DMS 273 (cell line): ENCODE measurements at regions not wholly inside any gene's neighbourhood (a gene's known extent, or its start where the extent isn't known, plus 50 kb on each side); places are given as distances from the start of the nearest gene placed in this dataset.
A peak's percentile ranks its signal among the peaks of the same experiment; 100 is the strongest.
"Not testable (repeated sequence)": the region's sequence is repeated elsewhere in the genome, so short reads cannot be mapped to it uniquely, and the experiment has no call there.

ENCODE experiments used
- DNase-seq: peaks from one replicate; lab custom pipeline; 2025; ENCODE audit not compliant: unreplicated experiment; lab: John Stamatoyannopoulos, UW

DNA sequence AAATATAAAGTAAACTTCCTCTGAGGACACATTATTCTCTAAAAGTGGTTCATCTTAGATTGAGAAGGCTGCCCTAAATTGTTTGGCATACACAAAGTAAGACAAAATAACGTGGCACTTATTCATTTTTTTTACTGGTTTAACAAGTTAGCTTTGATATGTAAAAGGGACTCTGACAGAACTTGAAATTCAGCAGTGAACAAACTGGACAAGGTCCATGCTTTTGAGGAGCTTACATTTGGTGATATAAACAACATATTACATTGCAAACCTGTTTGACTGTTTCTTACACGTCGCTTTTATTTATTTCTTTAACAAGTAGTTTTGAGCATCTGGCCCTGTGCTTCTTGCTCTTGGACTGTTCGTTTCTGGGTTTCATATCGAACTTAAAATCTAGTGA lies 253.1 kb upstream of the POM121L12 start:
- DNase-seq: no peak

DNA sequence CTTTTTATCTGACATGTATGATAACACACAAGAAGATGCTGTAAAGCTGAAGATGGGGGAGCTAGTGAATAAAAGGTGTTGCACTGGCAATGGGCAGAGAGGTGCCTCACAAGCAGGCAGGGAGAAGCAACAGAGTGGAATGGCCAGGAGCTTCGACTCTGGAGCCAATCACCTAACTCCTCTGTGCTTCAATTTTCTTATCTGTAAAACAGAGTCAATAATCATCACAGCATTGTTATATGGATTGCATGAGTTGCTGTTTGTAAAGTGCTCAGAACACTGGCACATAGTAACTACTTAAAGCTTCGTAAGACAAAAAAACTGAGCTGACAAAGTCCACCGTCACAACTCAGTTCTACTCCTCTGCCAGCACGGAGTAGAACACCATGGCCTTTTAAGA lies 254.2 kb upstream of the POM121L12 start:
- DNase-seq: no peak

DNA sequence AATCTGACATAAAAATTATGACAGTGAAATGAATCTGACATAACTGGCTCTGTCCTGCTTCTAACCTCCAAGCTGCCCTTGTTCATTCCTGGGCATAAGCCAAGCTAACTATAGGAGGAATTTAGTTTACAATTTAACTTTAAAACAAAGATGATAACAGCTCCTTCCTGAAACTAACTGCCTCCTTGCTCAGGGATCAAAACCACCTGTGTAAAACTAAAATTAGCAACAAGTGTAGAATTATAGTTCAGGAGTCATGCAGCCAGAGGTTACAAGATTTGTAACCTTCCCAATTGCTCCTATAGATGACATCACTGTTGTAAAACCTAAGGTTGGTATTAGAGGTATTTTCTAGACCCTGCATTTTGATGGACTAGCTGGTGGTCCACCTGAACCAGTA lies 256.4 kb upstream of the POM121L12 start:
- no peak for DNase-seq

DNA sequence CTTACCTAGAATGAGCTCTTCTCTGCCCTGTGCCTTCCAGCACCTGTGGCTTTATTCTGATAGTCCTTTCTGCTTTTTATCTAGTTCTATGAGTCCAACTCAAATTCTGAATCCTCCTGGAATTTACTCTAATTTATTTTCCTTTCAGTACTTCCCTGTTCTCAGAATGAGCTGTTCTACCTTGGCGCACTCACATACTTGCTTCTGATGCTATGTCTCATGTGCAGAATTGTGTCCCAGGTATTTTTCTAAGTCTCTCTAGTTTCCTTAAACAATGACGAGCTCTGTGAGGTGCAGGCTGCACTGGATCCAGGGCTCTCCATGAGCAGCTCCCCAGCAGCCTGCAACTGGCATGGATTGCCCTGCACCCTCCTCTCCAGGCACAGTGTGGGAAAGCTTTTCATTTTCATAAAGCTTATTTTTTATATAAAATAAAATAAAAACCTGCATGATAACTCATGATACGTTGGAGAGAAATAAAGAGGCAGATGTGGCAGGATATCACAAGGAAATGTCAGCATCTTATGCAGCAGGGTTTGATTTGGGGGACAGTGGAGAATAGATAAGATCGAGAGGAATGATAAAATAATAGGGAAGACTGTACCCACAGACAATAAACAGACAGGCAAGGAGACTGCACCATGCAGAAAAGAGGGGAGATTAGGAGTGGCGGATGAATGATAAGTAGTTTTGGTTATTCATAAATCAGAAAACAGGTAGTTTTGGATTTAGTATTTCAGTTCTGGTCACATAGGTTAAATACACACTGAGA lies 258.2 kb upstream of the POM121L12 start:
- no peak for DNase-seq

DNA sequence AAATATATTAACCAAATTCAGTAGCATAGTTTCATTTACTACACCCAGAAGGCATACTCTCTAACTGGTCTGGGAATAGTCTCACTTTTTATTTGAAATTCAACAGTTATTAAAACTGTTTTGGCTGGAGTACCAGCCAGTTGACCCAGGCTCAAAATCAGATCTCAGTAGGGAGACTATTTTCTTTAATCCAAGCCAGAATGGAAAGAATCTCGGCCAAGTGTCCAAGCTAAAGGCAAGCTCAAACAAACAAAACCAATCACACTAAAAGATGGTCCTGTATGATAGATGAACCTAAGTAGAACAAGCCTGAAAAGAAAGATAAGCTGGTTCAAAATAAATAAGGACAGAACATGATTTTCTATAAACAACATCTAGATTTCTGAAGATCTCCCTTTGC lies 259.6 kb upstream of the POM121L12 start:
- no peak for DNase-seq

DNA sequence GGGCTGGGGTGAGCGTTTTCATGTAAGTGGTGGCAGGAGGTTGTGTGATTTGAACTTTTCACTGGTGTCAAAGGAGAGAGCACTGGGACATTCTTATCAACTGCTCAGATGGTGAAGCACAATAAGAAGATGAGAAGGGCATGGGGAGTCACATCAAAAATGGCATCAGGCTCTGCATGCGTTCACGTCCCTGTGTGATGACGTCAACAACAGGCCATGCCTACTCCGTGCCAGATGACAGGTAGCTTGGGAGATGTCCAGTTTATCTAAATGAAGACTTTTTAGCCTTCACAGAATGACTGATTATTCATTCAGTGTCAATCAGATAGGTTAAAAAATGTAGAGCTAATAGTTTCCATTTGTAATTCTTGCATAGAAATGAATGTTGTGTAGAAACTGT lies 264.3 kb upstream of the POM121L12 start:
- no peak for DNase-seq

DNA sequence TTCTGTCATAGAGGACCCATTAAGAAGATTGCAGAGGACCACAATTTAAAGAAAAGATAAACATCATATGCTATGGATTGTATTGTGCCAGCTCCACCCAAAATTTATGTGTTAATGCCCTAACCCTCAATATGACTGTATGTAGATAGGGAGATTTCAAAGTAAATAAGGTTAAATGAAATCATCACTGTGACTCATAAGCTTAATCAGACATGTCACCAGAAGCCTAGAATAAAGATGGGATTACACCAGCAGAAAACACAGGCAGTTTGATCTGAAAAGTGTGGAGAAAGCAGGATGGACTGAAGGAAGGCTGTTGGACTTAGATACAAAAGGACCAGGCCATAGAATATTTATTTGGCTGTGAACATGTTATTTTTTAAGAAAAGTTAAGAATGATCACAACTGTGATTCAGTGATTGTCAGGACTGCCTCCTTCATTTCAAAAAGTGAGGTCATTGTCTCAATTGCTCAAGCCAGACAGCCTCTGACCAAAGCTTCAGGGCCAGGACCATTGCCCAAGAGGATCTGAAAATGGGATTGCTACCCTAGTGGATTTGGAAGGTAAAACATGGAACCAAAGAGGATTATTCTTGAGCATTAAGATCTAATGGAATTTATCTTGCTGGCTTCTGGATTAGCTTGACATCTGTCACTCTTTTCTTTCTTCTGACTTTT lies 270.8 kb upstream of the POM121L12 start:
- no peak for DNase-seq

DNA sequence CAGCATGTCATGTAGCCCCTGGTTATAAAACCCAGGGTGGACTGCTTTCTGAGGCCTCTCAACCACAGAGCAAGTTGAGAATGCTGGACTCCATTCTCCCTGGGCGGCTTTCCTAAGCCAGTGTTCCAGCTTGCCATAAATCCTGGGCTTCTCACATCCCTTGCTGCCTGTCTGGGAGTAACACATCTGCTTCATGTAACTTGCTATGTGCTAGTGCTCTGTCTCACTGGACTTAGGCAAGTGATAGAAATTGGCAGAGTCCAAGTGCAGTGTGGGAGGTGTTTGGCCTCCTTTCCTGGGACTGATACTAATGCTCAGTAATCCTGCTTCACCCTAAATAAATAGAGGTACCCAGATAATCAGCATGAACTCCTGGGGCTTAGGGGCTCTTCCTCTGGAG lies 277.1 kb upstream of the POM121L12 start:
- DNase-seq: no peak

DNA sequence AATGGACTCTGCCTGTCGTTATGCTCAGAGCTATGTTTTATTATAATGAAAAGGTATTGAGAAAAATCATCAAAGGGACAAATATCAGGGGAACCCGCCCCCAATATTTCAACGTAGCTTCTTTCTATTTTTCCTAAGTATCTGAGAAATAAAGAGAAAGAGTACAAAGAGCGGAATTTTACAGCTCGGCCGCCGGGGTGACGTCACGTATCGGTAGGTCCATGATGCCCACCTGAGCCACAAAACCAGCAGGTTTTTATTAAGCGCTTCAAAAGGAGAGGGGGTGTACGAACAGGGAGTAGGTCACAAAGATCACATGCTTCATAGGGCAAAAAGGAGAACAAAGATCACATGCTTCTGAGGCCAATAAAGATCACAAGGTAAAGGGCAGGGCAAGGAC lies 281.6 kb upstream of the POM121L12 start:
- DNase-seq: no peak

DNA sequence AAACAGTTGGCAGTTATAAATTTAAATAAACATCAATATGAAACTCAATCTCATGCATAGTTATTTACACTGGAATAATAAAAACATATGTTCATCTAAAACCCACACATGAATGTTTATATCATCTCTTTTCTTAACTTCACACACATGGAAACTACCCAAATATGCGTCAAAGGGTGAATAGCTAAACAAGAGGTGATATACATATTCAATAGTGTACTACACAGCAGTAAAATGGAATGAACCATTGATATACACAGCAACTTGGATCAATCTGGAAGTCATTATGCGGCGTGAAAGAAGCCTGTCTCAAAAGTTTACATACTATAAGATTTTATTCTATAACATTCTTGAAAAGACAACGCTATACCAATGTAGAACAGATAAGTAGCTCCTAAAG lies 282.5 kb upstream of the POM121L12 start:
- DNase-seq: no peak

DNA sequence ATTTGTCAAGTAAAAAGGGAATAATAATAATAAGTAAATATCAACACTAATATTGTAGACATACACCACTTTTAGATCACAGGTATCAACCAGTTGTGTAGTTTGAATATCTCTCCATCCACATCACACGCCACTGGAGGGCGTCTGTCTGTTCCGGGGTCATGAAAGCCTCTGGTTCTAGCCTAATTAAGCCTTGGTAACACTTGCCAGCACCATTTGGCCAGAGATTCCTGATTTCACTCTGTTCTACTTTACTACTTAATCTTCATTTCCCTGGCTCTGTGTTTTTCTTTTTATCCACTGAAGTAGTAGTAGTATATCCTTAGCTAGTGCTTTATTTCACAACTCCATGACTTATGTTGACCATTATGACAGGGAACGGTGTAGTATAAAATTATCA lies 285.6 kb upstream of the POM121L12 start:
- peak; percentile 39 for DNase-seq

DNA sequence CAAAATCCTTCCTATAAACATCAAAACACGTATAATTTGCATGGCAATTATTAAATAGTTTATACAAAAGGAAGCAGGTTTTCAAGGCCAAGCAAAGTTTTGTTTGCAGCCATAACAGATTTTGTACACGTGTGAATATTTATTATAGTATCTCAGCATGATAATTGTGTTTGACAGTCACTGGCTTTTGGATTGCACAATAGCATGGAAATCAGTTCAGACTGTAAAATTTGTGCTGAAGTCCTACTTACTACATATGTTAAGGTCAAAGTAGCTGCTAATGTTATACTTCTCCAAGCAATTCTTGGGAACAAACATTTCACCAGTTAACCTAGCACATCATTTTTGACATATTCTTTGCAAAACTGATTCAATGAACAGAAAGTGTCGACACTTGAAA lies 287.6 kb upstream of the POM121L12 start:
- no peak for DNase-seq

DNA sequence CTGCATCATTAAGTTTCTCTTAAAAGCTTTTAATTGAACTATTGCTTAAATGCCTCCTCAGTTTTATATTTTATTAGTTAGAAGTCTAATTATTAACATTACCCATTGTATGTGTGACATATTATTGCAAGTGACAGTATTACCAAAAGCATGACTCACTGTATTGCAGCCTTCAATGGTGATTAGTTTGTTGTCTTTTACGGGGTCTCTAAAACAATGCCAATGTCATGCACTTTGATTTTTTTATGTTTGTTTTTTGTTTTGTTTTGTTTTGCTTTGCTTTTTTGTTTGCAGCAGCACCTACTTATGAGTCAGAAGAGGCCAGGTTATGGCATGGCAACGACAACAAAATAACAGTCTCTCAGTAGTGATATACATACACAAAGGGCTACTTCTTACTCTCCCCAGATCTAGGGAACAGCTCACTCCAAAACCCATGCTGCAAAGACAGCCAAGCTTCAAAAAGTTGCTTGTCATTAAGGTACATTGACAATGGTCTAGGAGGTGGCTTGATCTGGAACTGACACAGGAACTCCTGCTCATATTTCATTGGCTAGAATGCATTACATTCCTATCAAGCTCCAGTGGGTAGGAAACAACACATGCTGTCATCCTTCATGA lies 293.7 kb upstream of the POM121L12 start:
- DNase-seq: no peak

DNA sequence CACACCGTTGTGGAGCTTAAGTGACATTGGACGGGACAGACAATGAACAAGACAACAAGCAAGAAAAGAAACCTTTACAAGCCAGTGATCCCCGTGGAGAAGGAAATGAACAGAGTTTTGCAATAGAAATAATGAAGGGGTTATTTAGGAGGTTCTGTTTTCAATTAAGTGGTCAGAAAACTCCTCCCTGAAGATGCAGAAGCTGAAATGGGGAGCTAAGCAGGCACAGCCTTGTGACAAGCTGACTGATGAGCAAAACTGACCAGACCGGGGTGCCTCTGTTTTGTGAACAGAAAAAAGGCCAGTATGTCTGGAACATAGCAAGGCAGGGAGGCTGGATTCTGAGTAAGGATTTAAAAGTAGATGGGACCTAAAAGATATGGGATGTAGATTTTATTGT lies 299.8 kb upstream of the POM121L12 start:
- no peak for DNase-seq

DNA sequence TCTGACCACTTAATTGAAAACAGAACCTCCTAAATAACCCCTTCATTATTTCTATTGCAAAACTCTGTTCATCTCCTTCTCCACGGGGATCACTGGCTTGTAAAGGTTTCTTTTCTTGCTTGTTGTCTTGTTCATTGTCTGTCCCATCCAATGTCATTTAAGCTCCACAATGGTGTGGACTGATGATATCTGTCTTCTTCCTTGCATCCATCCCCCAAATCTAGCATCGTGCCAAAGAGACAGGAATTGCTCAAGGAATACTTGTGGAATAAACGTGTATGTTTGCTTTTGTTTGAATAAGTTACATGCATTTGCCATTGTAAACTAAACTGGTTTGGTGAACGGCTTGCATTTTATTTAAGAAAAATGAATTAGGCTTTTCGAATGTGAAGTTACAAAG lies 306.8 kb upstream of the POM121L12 start:
- not testable (repeated sequence) for DNase-seq

DNA sequence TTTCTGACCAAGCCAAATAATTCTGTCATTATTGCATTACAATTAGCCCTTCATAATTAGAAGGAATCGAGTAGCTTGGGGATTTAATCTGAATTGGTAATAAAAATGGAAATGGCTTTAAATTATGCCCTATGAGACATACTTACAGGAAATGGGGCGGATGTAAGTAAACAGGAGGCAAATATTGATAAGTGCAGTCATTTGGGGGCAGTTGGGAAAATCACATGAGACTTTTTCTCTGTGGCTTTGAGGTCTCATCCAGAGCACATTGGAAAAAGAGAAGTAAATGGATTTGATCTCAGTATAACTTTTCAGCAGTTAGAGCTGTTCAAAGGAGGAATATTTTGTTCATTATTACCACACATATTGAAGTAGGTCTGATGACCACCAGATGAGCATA lies 307.8 kb upstream of the POM121L12 start:
- no peak for DNase-seq

DNA sequence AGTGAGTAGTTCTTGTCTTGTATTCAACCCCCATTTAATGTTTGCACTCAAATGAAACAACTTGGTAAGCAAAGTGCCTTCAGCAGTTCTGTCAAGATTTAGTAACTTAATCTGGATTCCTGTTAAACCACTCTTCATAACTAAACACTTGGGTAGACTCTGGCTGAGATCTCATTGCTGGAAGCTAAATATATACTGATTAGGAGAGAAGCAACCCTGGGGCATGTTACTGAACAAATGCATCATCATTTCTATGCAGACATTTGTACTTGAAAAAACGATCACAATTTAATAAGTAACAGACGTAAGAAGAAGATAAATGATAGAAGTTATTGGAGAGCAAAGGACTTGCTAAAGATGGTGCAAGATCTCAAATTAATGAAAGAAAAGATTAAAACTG lies 308.4 kb upstream of the POM121L12 start:
- DNase-seq: no peak

DNA sequence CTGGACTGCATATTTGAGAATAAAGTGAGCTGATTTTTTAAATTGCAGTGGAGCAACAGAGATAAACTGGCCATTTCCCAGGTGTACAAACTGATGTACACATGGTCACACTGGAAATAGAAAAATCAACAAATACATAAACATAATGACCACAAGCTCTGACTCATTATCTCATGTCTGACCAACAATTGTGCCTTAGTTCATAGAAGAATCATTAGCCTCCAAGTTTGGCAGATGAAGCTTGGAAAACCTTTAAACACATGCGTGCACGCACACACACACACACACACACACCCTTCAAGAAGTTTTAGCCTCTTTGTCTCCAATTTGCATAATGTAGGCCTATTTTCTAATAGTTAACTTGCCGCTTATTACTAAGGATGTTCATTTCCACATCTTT lies 308.9 kb upstream of the POM121L12 start:
- DNase-seq: no peak

DNA sequence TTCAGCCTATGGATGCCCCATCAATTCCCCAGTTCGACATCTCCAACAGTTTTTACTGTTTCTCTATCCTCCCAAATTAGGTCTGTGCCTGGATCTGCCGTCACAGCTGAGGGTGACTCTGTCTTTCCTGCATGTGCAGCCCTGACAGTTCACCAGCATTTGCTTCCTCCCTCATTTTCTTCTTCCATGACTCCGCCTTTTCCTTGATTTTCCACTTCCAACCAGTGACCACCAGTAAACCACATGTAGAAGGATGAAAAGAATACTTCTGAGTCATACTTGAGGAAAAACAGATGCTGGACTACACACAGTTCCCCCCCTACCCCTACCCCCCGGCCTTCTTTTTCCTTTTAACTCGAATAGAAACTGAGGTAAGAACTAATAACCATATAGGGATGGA lies 311.8 kb upstream of the POM121L12 start:
- DNase-seq: no peak

DNA sequence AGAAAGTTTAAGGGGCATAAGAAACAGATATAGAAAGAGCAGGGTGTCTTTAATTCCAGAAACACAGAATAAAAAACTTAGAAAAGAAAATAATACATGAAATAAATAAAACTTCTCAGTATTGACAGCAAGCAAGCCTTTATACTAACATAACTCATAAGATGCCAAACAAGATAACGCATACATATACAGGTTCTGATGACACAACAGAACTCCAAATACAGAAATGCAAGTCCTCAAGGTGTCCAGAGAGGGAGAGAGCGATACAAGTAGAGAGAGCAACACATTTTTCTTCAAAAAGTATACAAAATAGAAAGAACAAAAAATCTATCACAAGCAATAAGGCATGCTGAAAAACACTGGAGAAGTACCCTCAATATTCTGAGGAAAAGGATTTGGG lies 314.6 kb upstream of the POM121L12 start:
- DNase-seq: no peak

DNA sequence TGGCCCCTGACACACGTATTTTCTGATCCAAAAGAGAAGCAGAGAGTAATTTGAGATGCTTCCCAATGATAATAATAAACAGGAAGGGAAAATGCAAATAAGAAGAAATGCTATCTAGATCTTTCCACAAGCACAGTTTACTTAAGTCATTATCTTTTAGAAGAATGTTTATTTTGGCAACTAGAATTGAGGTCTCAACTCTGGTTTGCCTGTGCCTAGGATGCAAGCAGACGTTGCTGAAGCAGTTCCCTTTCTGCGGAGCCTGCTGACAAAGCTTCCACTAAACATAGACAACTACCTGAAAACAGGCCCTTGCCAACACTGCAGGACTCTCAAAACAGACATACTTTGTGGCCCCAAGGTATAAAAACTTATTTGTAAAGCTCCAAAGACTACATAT lies 315.8 kb upstream of the POM121L12 start:
- DNase-seq: no peak

DNA sequence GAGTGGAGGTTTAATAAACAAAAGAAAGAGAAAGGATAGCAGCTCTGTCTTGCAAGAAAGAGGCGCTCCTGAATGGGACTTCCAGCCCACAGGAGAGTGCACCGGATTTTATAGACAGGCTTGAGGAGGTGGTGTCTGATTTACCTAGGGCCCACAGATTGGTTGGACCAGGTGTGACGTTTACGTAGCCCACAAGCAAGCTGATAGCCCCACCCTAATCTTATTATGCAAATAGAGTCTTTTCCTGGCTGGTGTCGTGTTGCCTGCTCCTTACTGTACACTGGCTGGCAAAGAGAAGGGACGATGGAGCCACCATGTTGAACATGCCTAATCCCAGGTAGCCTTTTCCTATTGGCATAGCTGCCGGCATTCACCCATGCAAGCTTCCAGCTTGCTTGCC lies 319.7 kb upstream of the POM121L12 start:
- peak; percentile 4 for DNase-seq
